HepG2 (cell line): ENCODE measurements at regions not wholly inside any gene's neighbourhood (a gene's known extent, or its start where the extent isn't known, plus 50 kb on each side); places are given as distances from the start of the nearest gene placed in this dataset.

ENCODE experiments used
- ATAC-seq: fragments of 200-7000 bp; cut with Tn5 transposase; 3 replicates; pipeline ENCODE4 v1.9.1; 2020; ENCODE audit warnings: mild to moderate bottlenecking, moderate library complexity
- BruUV-seq: library from RNA; stranded (reverse); fragments of 400-500 nt; replicated peaks from 2 replicates; lab custom pipeline; 2021; lab: Mats Ljungman, UMichigan
- CTCF ChIA-PET: fragments of 300-600 bp; formaldehyde crosslinking; extraction: SDS; loops from one replicate; lab custom pipeline; 2021; ENCODE audit warnings: low total read pairs, inconsistent platforms, low intra/inter-chr PET ratio; lab: Yijun Ruan, JAX
- POLR2A ChIA-PET: fragments of 350-600 bp; sonication (Branson Sonifier 250); formaldehyde crosslinking; loops from one replicate; lab custom pipeline; 2020; ENCODE audit warnings: antibody characterized with exemption, inconsistent platforms; lab: Yijun Ruan, JAX
- DNase-seq: peaks from one replicate; pipeline ENCODE4 v3.0.0-alpha.2; 2015; ENCODE audit warnings: low spot score
- FAIRE-seq: peaks from 3 replicates; lab custom pipeline; 2011; peaks lifted over from hg19 to GRCh38; lab: Jason Lieb, UNC
- H2AFZ ChIP-seq: one replicate; pipeline ENCODE4 v1.6.1; 2011; ENCODE audit warnings: low read length, inconsistent platforms
- H3K27ac ChIP-seq: fragments of 300-600 bp; 3 replicates; pipeline ENCODE4 v1.8.0; 2011; ENCODE audit warnings: mixed run types, mild to moderate bottlenecking, mixed read lengths, low read length, inconsistent platforms; ENCODE audit not compliant: insufficient read depth; ENCODE audit errors: extremely low read length
- H3K27me3 ChIP-seq, 2 experiments: fragments of 200-600 bp in 1 of 2; 2 replicates in 1 of 2; 3 replicates in 1 of 2; pipeline versions ENCODE4 v1.6.0 to v1.8.0; 2011; ENCODE audit warnings: low read length in 2 of 2, mild to moderate bottlenecking in 2 of 2, moderate library complexity in 2 of 2, inconsistent platforms in 1 of 2; ENCODE audit not compliant: insufficient read depth in 2 of 2, control insufficient read depth in 1 of 2
- H3K36me3 ChIP-seq, 2 experiments: fragments of 200-600 bp in 1 of 2; replicated peaks in 1 of 2; 2 replicates in 1 of 2; 3 replicates in 1 of 2; pipeline versions ENCODE4 v1.5.1 to v1.8.0; 2011; ENCODE audit warnings: low read length in 2 of 2, inconsistent platforms in 1 of 2; ENCODE audit not compliant: insufficient read depth in 2 of 2, control insufficient read depth in 1 of 2
- H3K4me1 ChIP-seq: 2 replicates; pipeline ENCODE4 v1.5.1; 2012; ENCODE audit warnings: low read length, inconsistent platforms; ENCODE audit not compliant: insufficient read depth
- H3K4me2 ChIP-seq: 2 replicates; pipeline ENCODE4 v1.6.0; 2011; ENCODE audit warnings: low read depth, low read length, inconsistent platforms
- H3K4me3 ChIP-seq, 3 experiments: fragments of 200-600 bp in 1 of 3; sonication (generic), shearing (Covaris generic) in 1 of 3; replicated peaks in 1 of 3; 2 replicates each; pipeline ENCODE4 v1.5.1; 2011 to 2016; ENCODE audit warnings: low read length in 3 of 3, inconsistent platforms in 2 of 3, low read depth in 2 of 3, mild to moderate bottlenecking in 2 of 3, control low read depth in 1 of 3, mixed read lengths in 1 of 3; ENCODE audit not compliant: insufficient read depth in 1 of 3
- H3K79me2 ChIP-seq: one replicate; pipeline ENCODE4 v1.6.1; 2011; ENCODE audit warnings: low read length, inconsistent platforms; ENCODE audit not compliant: insufficient read depth
- H3K9ac ChIP-seq: 2 replicates; pipeline ENCODE4 v1.6.0; 2011; ENCODE audit warnings: mild to moderate bottlenecking, low read depth, low read length, inconsistent platforms; ENCODE audit not compliant: insufficient read depth
- H3K9me3 ChIP-seq: 2 replicates; pipeline ENCODE4 v1.5.1; 2012; ENCODE audit warnings: mild to moderate bottlenecking, low read length
- H4K20me1 ChIP-seq: 2 replicates; pipeline ENCODE4 v1.6.0; 2011; ENCODE audit warnings: inconsistent platforms, mild to moderate bottlenecking, low read length, moderate library complexity; ENCODE audit not compliant: insufficient read depth
- KAT7 ChIP-seq: IDR thresholded peaks from 2 replicates; pipeline ENCODE4 v1.6.1; 2018; ENCODE audit warnings: borderline replicate concordance, missing compliant biosample characterization
- RFX5 ChIP-seq: IDR thresholded peaks from 2 replicates; pipeline ENCODE4 v1.6.1; 2011; ENCODE audit warnings: low read depth, low read length, improper control_type of control experiment
- ZKSCAN1 ChIP-seq: fragments of 150-350 bp; IDR thresholded peaks from 2 replicates; pipeline ENCODE4 v1.6.1; 2014; ENCODE audit warnings: low read length
- ZNF160 ChIP-seq: sonication (generic); formaldehyde crosslinking; IDR thresholded peaks from 2 replicates; pipeline ENCODE4 v1.8.0; 2022; ENCODE audit warnings: mild to moderate bottlenecking, inconsistent platforms, missing genetic modification reagents
- ZNF205 ChIP-seq: IDR thresholded peaks from 2 replicates; pipeline ENCODE4 v1.6.1; 2018; ENCODE audit warnings: missing biosample characterization, missing genetic modification reagents
- ZNF780A ChIP-seq: sonication (generic); formaldehyde crosslinking; IDR thresholded peaks from 2 replicates; pipeline ENCODE4 v1.8.0; 2022; ENCODE audit warnings: mild to moderate bottlenecking, missing genetic modification reagents, moderate library complexity
- WGBS: methylation state at CpG from one replicate; pipeline ENCODE4 v1.1.6; 2017; ENCODE audit warnings: low lambda C conversion rate; 5-methylcytosine and 5-hydroxymethylcytosine counted together
- in situ Hi-C: cut with HindIII; loops from 2 replicates; pipeline ENCODE4 v1.10.0; 2017; ENCODE audit warnings: low pct_unique_long_range_greater_than_20kb; ENCODE audit not compliant: extremely low pct_ligation_motif_present
- intact Hi-C: fragments of 100-400 bp; cut with micrococcal nuclease; formaldehyde crosslinking; loops from one replicate; pipeline ENCODE4 v1.10.0; 2022; ENCODE audit not compliant: unreplicated experiment
- TF ChIP-seq, protein P1 (sequence below): sonication (generic); formaldehyde crosslinking; IDR thresholded peaks from 2 replicates; pipeline ENCODE4 v1.8.1; 2022; ENCODE audit warnings: mild to moderate bottlenecking, missing genetic modification reagents
- TF ChIP-seq, protein P2 (sequence below): sonication (generic); formaldehyde crosslinking; IDR thresholded peaks from 2 replicates; pipeline ENCODE4 v1.9.0; 2021; ENCODE audit warnings: missing genetic modification reagents, mild to moderate bottlenecking, borderline replicate concordance
- TF ChIP-seq, protein P3 (sequence below): sonication (generic); formaldehyde crosslinking; IDR thresholded peaks from 2 replicates; pipeline ENCODE4 v1.4.0; 2020; ENCODE audit warnings: missing genetic modification reagents

DNA sequence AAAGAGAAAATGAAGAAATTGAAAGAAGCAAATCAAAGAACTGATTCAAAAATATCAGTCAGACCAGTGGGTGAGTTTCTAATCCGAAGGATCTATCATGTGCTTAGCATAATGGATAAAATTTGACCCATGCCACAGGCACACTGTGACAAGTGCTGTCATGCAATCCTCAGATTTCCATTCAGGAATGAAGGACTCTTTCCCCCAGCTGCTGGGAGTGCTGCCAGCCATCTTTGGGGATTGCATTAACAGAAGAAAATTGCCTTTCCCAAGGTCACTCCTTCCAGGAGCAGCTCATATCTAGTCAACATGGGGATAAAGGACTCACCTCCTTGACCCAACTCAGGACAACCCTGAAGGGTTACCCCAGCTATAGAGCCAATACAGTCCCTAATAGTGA is 316.7 kb upstream of the TBX18 start:
- CTCF ChIA-PET, result no interaction called here
- no peak for ATAC-seq
- H3K36me3 ChIP-seq, result no peaks in the 10 kb centered on the region
- H3K4me2 ChIP-seq, result no peak overlapping the region
- DNase-seq, result no peak
- H2AFZ ChIP-seq, result no peak overlapping the region
- TF ChIP-seq, protein P1, sequence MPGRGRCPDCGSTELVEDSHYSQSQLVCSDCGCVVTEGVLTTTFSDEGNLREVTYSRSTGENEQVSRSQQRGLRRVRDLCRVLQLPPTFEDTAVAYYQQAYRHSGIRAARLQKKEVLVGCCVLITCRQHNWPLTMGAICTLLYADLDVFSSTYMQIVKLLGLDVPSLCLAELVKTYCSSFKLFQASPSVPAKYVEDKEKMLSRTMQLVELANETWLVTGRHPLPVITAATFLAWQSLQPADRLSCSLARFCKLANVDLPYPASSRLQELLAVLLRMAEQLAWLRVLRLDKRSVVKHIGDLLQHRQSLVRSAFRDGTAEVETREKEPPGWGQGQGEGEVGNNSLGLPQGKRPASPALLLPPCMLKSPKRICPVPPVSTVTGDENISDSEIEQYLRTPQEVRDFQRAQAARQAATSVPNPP (CRISPR knock-in tag), result no peak
- TF ChIP-seq, protein P2, sequence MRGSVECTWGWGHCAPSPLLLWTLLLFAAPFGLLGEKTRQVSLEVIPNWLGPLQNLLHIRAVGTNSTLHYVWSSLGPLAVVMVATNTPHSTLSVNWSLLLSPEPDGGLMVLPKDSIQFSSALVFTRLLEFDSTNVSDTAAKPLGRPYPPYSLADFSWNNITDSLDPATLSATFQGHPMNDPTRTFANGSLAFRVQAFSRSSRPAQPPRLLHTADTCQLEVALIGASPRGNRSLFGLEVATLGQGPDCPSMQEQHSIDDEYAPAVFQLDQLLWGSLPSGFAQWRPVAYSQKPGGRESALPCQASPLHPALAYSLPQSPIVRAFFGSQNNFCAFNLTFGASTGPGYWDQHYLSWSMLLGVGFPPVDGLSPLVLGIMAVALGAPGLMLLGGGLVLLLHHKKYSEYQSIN (CRISPR knock-in tag), result no peak
- TF ChIP-seq, protein P3, sequence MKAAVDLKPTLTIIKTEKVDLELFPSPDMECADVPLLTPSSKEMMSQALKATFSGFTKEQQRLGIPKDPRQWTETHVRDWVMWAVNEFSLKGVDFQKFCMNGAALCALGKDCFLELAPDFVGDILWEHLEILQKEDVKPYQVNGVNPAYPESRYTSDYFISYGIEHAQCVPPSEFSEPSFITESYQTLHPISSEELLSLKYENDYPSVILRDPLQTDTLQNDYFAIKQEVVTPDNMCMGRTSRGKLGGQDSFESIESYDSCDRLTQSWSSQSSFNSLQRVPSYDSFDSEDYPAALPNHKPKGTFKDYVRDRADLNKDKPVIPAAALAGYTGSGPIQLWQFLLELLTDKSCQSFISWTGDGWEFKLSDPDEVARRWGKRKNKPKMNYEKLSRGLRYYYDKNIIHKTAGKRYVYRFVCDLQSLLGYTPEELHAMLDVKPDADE (CRISPR knock-in tag), result no peak
- TF ChIP-seq ZNF780A (no peak), RFX5 (no peak), KAT7 (no peak), ZNF205 (CRISPR knock-in tag) (no peak), ZKSCAN1 (no peak), ZNF160 (CRISPR knock-in tag) (no peak)
- no peak overlapping the region for H3K9ac ChIP-seq
- no peaks in the 10 kb centered on the region for H3K4me1 ChIP-seq
- H3K27me3 ChIP-seq, result no peaks in the 10 kb centered on the region
- no peak overlapping the region for H3K4me3 ChIP-seq
- intact Hi-C loops, result no loop called here
- no peaks in the 10 kb centered on the region for H4K20me1 ChIP-seq
- POLR2A ChIA-PET, result no interaction called here
- in situ Hi-C loops, result no loop called here
- no peaks in the 10 kb centered on the region for H3K79me2 ChIP-seq
- FAIRE-seq, result no peak
- WGBS, result 0% methylated on average over 1 of the region's 1 CpG
- H3K9me3 ChIP-seq, result no peaks in the 10 kb centered on the region
- no peak overlapping the region for H3K27ac ChIP-seq
- BruUV-seq, result no TSS peak
